GM12878 (cell line): ENCODE measurements at regions not wholly inside any gene's neighbourhood (a gene's known extent, or its start where the extent isn't known, plus 50 kb on each side); places are given as distances from the start of the nearest gene placed in this dataset.

ENCODE experiments used
- ATAC-seq: fragments of 200-7000 bp; cut with Tn5 transposase; 3 replicates; pipeline ENCODE4 v1.9.1; 2020; ENCODE audit warnings: mild to moderate bottlenecking, moderate library complexity
- BruUV-seq: library from RNA; stranded (reverse); fragments of 400-500 nt; replicated peaks from 2 replicates; lab custom pipeline; 2021; lab: Mats Ljungman, UMichigan
- CTCF ChIA-PET: fragments of 300-600 bp; sonication (Branson Sonifier 250); formaldehyde crosslinking; extraction: SDS; loops from one replicate; lab custom pipeline; 2021; ENCODE audit warnings: inconsistent platforms; lab: Yijun Ruan, JAX
- POLR2A ChIA-PET: fragments of 350-600 bp; formaldehyde crosslinking; extraction: SDS; loops from one replicate; lab custom pipeline; 2021; ENCODE audit warnings: inconsistent platforms; lab: Charles Lee
- RAD21 ChIA-PET: fragments of 300-600 bp; sonication (Branson Sonifier 250); formaldehyde crosslinking; loops from one replicate; lab custom pipeline; 2023; ENCODE audit warnings: antibody characterized with exemption; ENCODE audit not compliant: unreplicated experiment; lab: Charles Lee
- SMC1A ChIA-PET: fragments of 300-600 bp; sonication (Branson Sonifier 250); formaldehyde crosslinking; loops from one replicate; lab custom pipeline; 2023; ENCODE audit not compliant: unreplicated experiment, uncharacterized antibody; lab: Charles Lee
- DNase-seq: peaks from one replicate; pipeline ENCODE4 v3.0.0-alpha.2; 2011; ENCODE audit warnings: low read depth, low spot score
- FAIRE-seq: peaks from 3 replicates; lab custom pipeline; 2011; peaks lifted over from hg19 to GRCh38; lab: Jason Lieb, UNC
- H2AFZ ChIP-seq: 2 replicates; pipeline ENCODE4 v1.6.0; 2011; ENCODE audit warnings: low read depth, low read length, control low read depth; ENCODE audit not compliant: control insufficient read depth
- H3K27ac ChIP-seq: 2 replicates; pipeline ENCODE4 v1.5.1; 2011; ENCODE audit warnings: control low read depth; ENCODE audit not compliant: control insufficient read depth, insufficient read depth
- H3K27me3 ChIP-seq, 2 experiments: replicated peaks in 1 of 2; 2 replicates each; pipeline versions ENCODE4 v1.6.0 to v1.6.1; 2011; ENCODE audit warnings: low read length in 1 of 2; ENCODE audit not compliant: control insufficient read depth in 2 of 2, insufficient read depth in 2 of 2
- H3K36me3 ChIP-seq, 2 experiments: 2 replicates each; pipeline ENCODE4 v1.5.1; 2011; ENCODE audit warnings: low read length in 1 of 2; ENCODE audit not compliant: control insufficient read depth in 2 of 2, insufficient read depth in 2 of 2
- H3K4me1 ChIP-seq: 2 replicates; pipeline ENCODE4 v1.6.1; 2011; ENCODE audit warnings: mild to moderate bottlenecking, low read length, moderate library complexity, mixed read lengths; ENCODE audit not compliant: control insufficient read depth, insufficient read depth
- H3K4me2 ChIP-seq: 2 replicates; pipeline ENCODE4 v1.6.0; 2011; ENCODE audit warnings: control low read depth; ENCODE audit not compliant: control insufficient read depth, insufficient read depth
- H3K4me3 ChIP-seq: fragments of 200-600 bp; sonication (generic); 2 replicates; pipeline ENCODE4 v1.5.1; 2016
- H3K79me2 ChIP-seq: 2 replicates; pipeline ENCODE4 v1.6.0; 2011; ENCODE audit warnings: low read length; ENCODE audit not compliant: control insufficient read depth, insufficient read depth
- H3K9ac ChIP-seq: 2 replicates; pipeline ENCODE4 v1.8.0; 2011; ENCODE audit warnings: low read length, control low read depth, mixed read lengths; ENCODE audit not compliant: control insufficient read depth, insufficient read depth
- H3K9me3 ChIP-seq: replicated peaks from 3 replicates; pipeline ENCODE4 v1.5.1; 2011; ENCODE audit warnings: mild to moderate bottlenecking, low read length; ENCODE audit not compliant: control insufficient read depth, insufficient read depth
- H4K20me1 ChIP-seq: 2 replicates; pipeline ENCODE4 v1.6.0; 2011; ENCODE audit not compliant: control insufficient read depth, insufficient read depth
- ASH2L ChIP-seq: fragments of 300-600, 200-600 bp; sonication (generic); IDR thresholded peaks from 2 replicates; pipeline ENCODE4 v1.6.1; 2017; ENCODE audit warnings: low read depth, mild to moderate bottlenecking, borderline replicate concordance
- BRCA1 ChIP-seq: IDR thresholded peaks from 2 replicates; pipeline ENCODE4 v1.6.1; 2011; ENCODE audit warnings: low read depth, low read length, improper control_type of control experiment
- DPF2 ChIP-seq: fragments of 450-650 bp; IDR thresholded peaks from 2 replicates; pipeline ENCODE4 v1.6.1; 2017; ENCODE audit warnings: mild to moderate bottlenecking
- EED ChIP-seq: sonication (generic); IDR thresholded peaks from 2 replicates; pipeline ENCODE4 v1.6.1; 2016; ENCODE audit warnings: antibody characterized with exemption, low read depth
- KDM1A ChIP-seq: fragments of 200-600 bp; sonication (generic); IDR thresholded peaks from 2 replicates; pipeline ENCODE4 v1.6.1; 2016; ENCODE audit warnings: borderline replicate concordance
- NBN ChIP-seq: fragments of 450-650 bp; IDR thresholded peaks from 2 replicates; pipeline ENCODE4 v1.6.1; 2016
- NFYB ChIP-seq: IDR thresholded peaks from 2 replicates; pipeline ENCODE4 v1.6.1; 2011; ENCODE audit warnings: low read depth, mild to moderate bottlenecking, low read length, improper control_type of control experiment, moderate library complexity; ENCODE audit not compliant: insufficient read depth
- PAX5 ChIP-seq: IDR thresholded peaks from 2 replicates; pipeline ENCODE4 v1.6.1; 2011; ENCODE audit warnings: low read depth, low read length, borderline replicate concordance
- PAX8 ChIP-seq: fragments of 450-650 bp; IDR thresholded peaks from 2 replicates; pipeline ENCODE4 v1.6.1; 2017; ENCODE audit warnings: mild to moderate bottlenecking, moderate library complexity
- POLR2AphosphoS5 ChIP-seq: IDR thresholded peaks from 2 replicates; pipeline ENCODE4 v1.6.1; 2011; ENCODE audit warnings: mild to moderate bottlenecking, low read length, inconsistent platforms
- RFX5 ChIP-seq: IDR thresholded peaks from 2 replicates; pipeline ENCODE4 v1.6.1; 2011; ENCODE audit warnings: low read depth, low read length, improper control_type of control experiment
- SMARCA5 ChIP-seq: fragments of 450-650 bp; IDR thresholded peaks from 2 replicates; pipeline ENCODE4 v1.6.1; 2017; ENCODE audit warnings: mild to moderate bottlenecking
- SPI1 ChIP-seq: IDR thresholded peaks from 2 replicates; pipeline ENCODE4 v1.6.1; 2011; ENCODE audit warnings: low read depth, mild to moderate bottlenecking, low read length, moderate library complexity, borderline replicate concordance; ENCODE audit not compliant: insufficient read depth
- SREBF2 ChIP-seq: IDR thresholded peaks from 2 replicates; pipeline ENCODE4 v1.6.1; 2012; ENCODE audit warnings: mild to moderate bottlenecking, low read length
- STAT3 ChIP-seq: IDR thresholded peaks from 2 replicates; pipeline ENCODE4 v1.6.1; 2011; ENCODE audit warnings: low read depth, low read length, improper control_type of control experiment
- TAF1 ChIP-seq: IDR thresholded peaks from 2 replicates; pipeline ENCODE4 v1.6.1; 2011; ENCODE audit warnings: mild to moderate bottlenecking, low read depth, low read length, borderline replicate concordance
- YBX1 ChIP-seq: fragments of 450-650 bp; IDR thresholded peaks from 2 replicates; pipeline ENCODE4 v1.6.1; 2016; ENCODE audit warnings: antibody characterized with exemption
- ZZZ3 ChIP-seq: IDR thresholded peaks from 2 replicates; pipeline ENCODE4 v1.6.1; 2011; ENCODE audit warnings: low read depth; ENCODE audit not compliant: control insufficient read depth, insufficient read length
- WGBS: methylation state at CpG from one replicate; pipeline ENCODE4 v1.1.6; 2016; ENCODE audit warnings: low lambda C conversion rate; ENCODE audit not compliant: insufficient replicate concordance, insufficient coverage; ENCODE audit errors: missing lambda C conversion rate; 5-methylcytosine and 5-hydroxymethylcytosine counted together
- in situ Hi-C: fragments of 300-500 bp; cut with MboI; formaldehyde crosslinking; loops from 9 replicates; pipeline ENCODE4 v1.14.3; 2018; ENCODE audit warnings: mixed read lengths
- intact Hi-C: fragments of 100-400 bp; cut with micrococcal nuclease; formaldehyde crosslinking; loops from one replicate; pipeline ENCODE4 v1.14.2; 2022; ENCODE audit not compliant: unreplicated experiment
- TF ChIP-seq, protein P1 (sequence below): fragments of 450-650 bp; IDR thresholded peaks from 2 replicates; pipeline ENCODE4 v1.6.1; 2018; ENCODE audit warnings: mild to moderate bottlenecking, low read depth, moderate library complexity; ENCODE audit not compliant: partially characterized antibody

DNA sequence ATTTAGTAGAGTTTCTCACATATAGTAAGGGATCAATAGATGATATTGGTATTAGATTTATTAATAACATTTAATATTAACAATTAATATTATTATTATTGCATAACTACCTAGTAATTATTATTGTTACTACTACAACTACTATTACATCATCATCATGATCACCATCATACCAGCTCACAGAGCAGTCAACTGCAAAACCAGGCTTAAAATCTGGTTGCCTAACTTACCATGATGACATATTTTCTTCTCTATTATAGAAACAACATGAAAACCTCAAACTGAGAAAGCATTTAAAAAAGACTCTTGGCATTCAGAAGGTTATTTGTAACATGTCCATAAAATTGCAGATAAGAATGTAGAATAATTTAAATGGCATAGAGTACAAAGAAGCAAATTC is 247.0 kb upstream of the TTC29 start:
- Histone ChIP-seq H3K4me2 (no peak overlapping the region), H2AFZ (no peak overlapping the region), H3K27ac (no peak overlapping the region), H3K27me3 (no peaks in the 10 kb centered on the region), H4K20me1 (no peaks in the 10 kb centered on the region), H3K9me3 (no peaks in the 10 kb centered on the region), H3K4me3 (no peak overlapping the region), H3K9ac (no peak overlapping the region), H3K4me1 (no peaks in the 10 kb centered on the region), H3K36me3 (no peaks in the 10 kb centered on the region), H3K79me2 (no peaks in the 10 kb centered on the region)
- TF ChIP-seq, protein P1, sequence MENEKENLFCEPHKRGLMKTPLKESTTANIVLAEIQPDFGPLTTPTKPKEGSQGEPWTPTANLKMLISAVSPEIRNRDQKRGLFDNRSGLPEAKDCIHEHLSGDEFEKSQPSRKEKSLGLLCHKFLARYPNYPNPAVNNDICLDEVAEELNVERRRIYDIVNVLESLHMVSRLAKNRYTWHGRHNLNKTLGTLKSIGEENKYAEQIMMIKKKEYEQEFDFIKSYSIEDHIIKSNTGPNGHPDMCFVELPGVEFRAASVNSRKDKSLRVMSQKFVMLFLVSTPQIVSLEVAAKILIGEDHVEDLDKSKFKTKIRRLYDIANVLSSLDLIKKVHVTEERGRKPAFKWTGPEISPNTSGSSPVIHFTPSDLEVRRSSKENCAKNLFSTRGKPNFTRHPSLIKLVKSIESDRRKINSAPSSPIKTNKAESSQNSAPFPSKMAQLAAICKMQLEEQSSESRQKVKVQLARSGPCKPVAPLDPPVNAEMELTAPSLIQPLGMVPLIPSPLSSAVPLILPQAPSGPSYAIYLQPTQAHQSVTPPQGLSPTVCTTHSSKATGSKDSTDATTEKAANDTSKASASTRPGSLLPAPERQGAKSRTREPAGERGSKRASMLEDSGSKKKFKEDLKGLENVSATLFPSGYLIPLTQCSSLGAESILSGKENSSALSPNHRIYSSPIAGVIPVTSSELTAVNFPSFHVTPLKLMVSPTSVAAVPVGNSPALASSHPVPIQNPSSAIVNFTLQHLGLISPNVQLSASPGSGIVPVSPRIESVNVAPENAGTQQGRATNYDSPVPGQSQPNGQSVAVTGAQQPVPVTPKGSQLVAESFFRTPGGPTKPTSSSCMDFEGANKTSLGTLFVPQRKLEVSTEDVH = no peak
- TF ChIP-seq TAF1 = no peak
- no peak for TF ChIP-seq NBN
- TF ChIP-seq SPI1 = no peak
- ChIA-PET SMC1A (no interaction called here), CTCF (no interaction called here), RAD21 (no interaction called here), POLR2A (no interaction called here)
- no peak for DNase-seq
- intact Hi-C loops = no loop called here
- FAIRE-seq = no peak
- in situ Hi-C loops = no loop called here
- no peak for ATAC-seq
- BruUV-seq = no TSS peak

DNA sequence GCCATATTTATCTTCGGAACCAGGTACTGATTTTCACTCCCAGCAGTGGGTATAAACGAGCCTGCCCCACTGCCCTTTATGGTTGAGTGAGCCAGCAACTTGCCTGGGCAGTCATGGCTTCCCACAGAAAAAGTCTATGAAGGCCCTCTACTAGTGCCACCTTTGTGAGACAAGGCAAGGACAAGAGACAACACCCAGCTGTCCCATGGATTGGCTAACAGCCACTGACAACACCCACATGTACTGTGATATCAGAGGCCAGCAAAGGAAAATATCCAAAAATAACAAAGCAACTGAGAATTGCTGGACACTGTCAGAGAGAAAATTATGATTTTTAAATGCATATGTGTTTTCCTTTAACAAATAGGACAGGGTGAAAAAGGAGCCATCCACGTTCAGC is 248.4 kb upstream of the TTC29 start:
- WGBS = 0% methylated on average over 3 of the region's 3 CpGs
- no peaks in the 10 kb centered on the region for H3K27me3 ChIP-seq
- H3K9ac ChIP-seq = no peak overlapping the region
- H3K36me3 ChIP-seq = no peaks in the 10 kb centered on the region
- ChIA-PET SMC1A (interaction anchor here (1.6 kb wide), 1 partner anchor 10 kb away, joined by 4 read pairs; no protein-coding TSS in a partner anchor), CTCF (no interaction called here), POLR2A (no interaction called here), RAD21 (no interaction called here)
- ATAC-seq (no peak), FAIRE-seq (no peak), DNase-seq (no peak)
- no peaks in the 10 kb centered on the region for H3K9me3 ChIP-seq
- H3K4me1 ChIP-seq = no peaks in the 10 kb centered on the region
- TF ChIP-seq RFX5 (no peak), PAX8 (no peak), ASH2L (no peak), SREBF2 (no peak), EED (no peak), YBX1 (no peak), STAT3 (no peak), ZZZ3 (no peak), NFYB (no peak), KDM1A (no peak), SMARCA5 (no peak), POLR2AphosphoS5 (no peak), PAX5 (no peak), BRCA1 (no peak), DPF2 (no peak)
- H3K4me3 ChIP-seq = no peak overlapping the region
- no peak overlapping the region for H2AFZ ChIP-seq
- no peaks in the 10 kb centered on the region for H4K20me1 ChIP-seq
- H3K79me2 ChIP-seq = no peaks in the 10 kb centered on the region
- in situ Hi-C loops = no loop called here
- intact Hi-C loops = no loop called here
- no TSS peak for BruUV-seq
- no peak overlapping the region for H3K4me2 ChIP-seq
- H3K27ac ChIP-seq = no peak overlapping the region
